OCI-LY7 (cell line): ENCODE measurements at regions not wholly inside any gene's neighbourhood (a gene's known extent, or its start where the extent isn't known, plus 50 kb on each side); places are given as distances from the start of the nearest gene placed in this dataset.

Source experiments
- CTCF ChIP-seq: fragments of 200-600 bp; sonication (generic); conservative IDR thresholded peaks from 2 replicates; pipeline ENCODE4 v1.5.1; 2014; ENCODE audit warnings: mild to moderate bottlenecking, antibody characterized with exemption, low read length, moderate library complexity, mixed read lengths
- EZH2phosphoT487 ChIP-seq: fragments of 200-600 bp; sonication (generic); IDR thresholded peaks from 2 replicates; pipeline ENCODE4 v1.6.1; 2018; ENCODE audit warnings: low read depth, borderline replicate concordance, mild to moderate bottlenecking, mixed run types, antibody characterized with exemption, low read length, moderate library complexity, mixed read lengths

- TF ChIP-seq CTCF (no peak), EZH2phosphoT487 (no peak)
These were observed 295.9 kb upstream of the ZNF32 start for GRCh38 chr10:43944381-43945093.
